GM23338 (cell line): ENCODE measurements at regions not wholly inside any gene's neighbourhood (a gene's known extent, or its start where the extent isn't known, plus 50 kb on each side); places are given as distances from the start of the nearest gene placed in this dataset.
A peak's percentile ranks its signal among the peaks of the same experiment; 100 is the strongest.

ENCODE experiments used
- ATAC-seq: fragments of 200-7000 bp; cut with Tn5 transposase; 3 replicates; pipeline ENCODE4 v1.9.1; 2020
- DNase-seq: peaks from one replicate; pipeline ENCODE4 v3.0.0-alpha.2; 2015; ENCODE audit warnings: low spot score
- H2AFZ ChIP-seq: fragments of 200-600 bp; sonication (generic); 2 replicates; pipeline ENCODE4 v1.8.0; 2016; ENCODE audit warnings: antibody characterized with exemption, mild to moderate bottlenecking, moderate library complexity
- H3F3A ChIP-seq: fragments of 200-600 bp; sonication (generic); replicated peaks from 2 replicates; pipeline ENCODE4 v1.8.0; 2017; ENCODE audit warnings: antibody characterized with exemption, mixed run types, low read depth
- H3K27ac ChIP-seq: fragments of 200-600 bp; sonication (generic); 2 replicates; pipeline ENCODE4 v1.6.1; 2016; ENCODE audit warnings: low read depth
- H3K27me3 ChIP-seq: fragments of 200-600 bp; sonication (generic); 2 replicates; pipeline ENCODE4 v1.8.0; 2016; ENCODE audit warnings: mild to moderate bottlenecking, mixed run types, moderate library complexity; ENCODE audit not compliant: insufficient read depth
- H3K36me3 ChIP-seq: fragments of 200-600 bp; sonication (generic); 2 replicates; pipeline ENCODE4 v1.8.0; 2016; ENCODE audit warnings: mild to moderate bottlenecking; ENCODE audit not compliant: insufficient read depth
- H3K4me1 ChIP-seq: fragments of 200-600 bp; sonication (generic); 2 replicates; pipeline ENCODE4 v1.8.0; 2016; ENCODE audit warnings: mild to moderate bottlenecking, moderate library complexity; ENCODE audit not compliant: insufficient read depth
- H3K4me2 ChIP-seq: fragments of 200-600 bp; sonication (generic); 2 replicates; pipeline ENCODE4 v1.7.1; 2017; ENCODE audit warnings: mixed run types
- H3K4me3 ChIP-seq: fragments of 200-600 bp; sonication (generic); 2 replicates; pipeline ENCODE4 v1.6.1; 2016; ENCODE audit warnings: mixed run types
- H3K79me2 ChIP-seq: fragments of 200-600 bp; sonication (generic); replicated peaks from 2 replicates; pipeline ENCODE4 v1.8.0; 2017; ENCODE audit warnings: mild to moderate bottlenecking; ENCODE audit not compliant: insufficient read depth
- H3K9me2 ChIP-seq: fragments of 200-600 bp; sonication (generic); 2 replicates; pipeline ENCODE4 v1.8.0; 2017; ENCODE audit not compliant: insufficient read depth
- H4K20me1 ChIP-seq: fragments of 200-600 bp; sonication (generic); replicated peaks from 2 replicates; pipeline ENCODE4 v1.8.0; 2017; ENCODE audit warnings: mild to moderate bottlenecking; ENCODE audit not compliant: insufficient read depth
- H3K27ac Mint-ChIP-seq: 2 replicates; pipeline ENCODE4 v1.8.0; 2020; ENCODE audit warnings: inconsistent platforms, mild to moderate bottlenecking, moderate library complexity, mixed read lengths
- H3K27me3 Mint-ChIP-seq: 3 replicates; pipeline ENCODE4 v1.8.0; 2022; ENCODE audit warnings: low read depth, mild to moderate bottlenecking, moderate library complexity, mixed read lengths, inconsistent platforms; ENCODE audit not compliant: insufficient read depth, poor library complexity
- H3K36me3 Mint-ChIP-seq: 3 replicates; pipeline ENCODE4 v1.8.0; 2021; ENCODE audit warnings: low read depth, mild to moderate bottlenecking, inconsistent platforms, moderate library complexity, mixed read lengths
- H3K4me1 Mint-ChIP-seq: 3 replicates; pipeline ENCODE4 v1.8.0; 2020; ENCODE audit warnings: mild to moderate bottlenecking, inconsistent platforms, mixed read lengths
- H3K4me3 Mint-ChIP-seq: 3 replicates; pipeline ENCODE4 v1.8.0; 2021; ENCODE audit warnings: moderate library complexity, mild to moderate bottlenecking, inconsistent platforms, mixed read lengths
- H3K9me3 Mint-ChIP-seq: 3 replicates; pipeline ENCODE4 v1.8.0; 2020; ENCODE audit warnings: moderate library complexity, mild to moderate bottlenecking, inconsistent platforms, mixed read lengths
- CREB1 ChIP-seq: fragments of 250-450 bp; sonication (Bioruptor Pico); IDR thresholded peaks from 2 replicates; pipeline ENCODE4 v1.5.0; 2020; ENCODE audit warnings: low read depth, mild to moderate bottlenecking, moderate library complexity
- EZH2 ChIP-seq: fragments of 200-600 bp; sonication (generic); IDR thresholded peaks from one replicate; pipeline ENCODE4 v1.8.0; 2017; ENCODE audit warnings: antibody characterized with exemption, mild to moderate bottlenecking, low read depth; ENCODE audit not compliant: unreplicated experiment
- EZH2phosphoT487 ChIP-seq: fragments of 200-600 bp; sonication (generic); IDR thresholded peaks from one replicate; pipeline ENCODE4 v1.8.1; 2018; ENCODE audit warnings: antibody characterized with exemption; ENCODE audit not compliant: unreplicated experiment
- JUNB ChIP-seq: IDR thresholded peaks from one replicate; pipeline ENCODE4 v1.6.1; 2016; ENCODE audit warnings: antibody characterized with exemption; ENCODE audit not compliant: unreplicated experiment
- ZNF331 ChIP-seq: fragments of 250-450 bp; sonication (Bioruptor Pico); IDR thresholded peaks from 2 replicates; pipeline ENCODE4 v1.5.0; 2020; ENCODE audit warnings: low read depth, mild to moderate bottlenecking, moderate library complexity
- TF ChIP-seq, protein P1 (sequence below), 2 experiments: fragments of 200-600 bp in 1 of 2; sonication (generic) in 1 of 2; conservative IDR thresholded peaks; 2 replicates each; pipeline versions ENCODE4 v1.5.1 to v1.6.1; 2016 to 2017; ENCODE audit warnings: antibody characterized with exemption in 2 of 2, low read depth in 2 of 2, mild to moderate bottlenecking in 2 of 2, moderate library complexity in 1 of 2
- TF ChIP-seq, protein P2 (sequence below): IDR thresholded peaks from one replicate; pipeline ENCODE4 v1.6.1; 2018; ENCODE audit warnings: antibody characterized with exemption; ENCODE audit not compliant: unreplicated experiment

DNA sequence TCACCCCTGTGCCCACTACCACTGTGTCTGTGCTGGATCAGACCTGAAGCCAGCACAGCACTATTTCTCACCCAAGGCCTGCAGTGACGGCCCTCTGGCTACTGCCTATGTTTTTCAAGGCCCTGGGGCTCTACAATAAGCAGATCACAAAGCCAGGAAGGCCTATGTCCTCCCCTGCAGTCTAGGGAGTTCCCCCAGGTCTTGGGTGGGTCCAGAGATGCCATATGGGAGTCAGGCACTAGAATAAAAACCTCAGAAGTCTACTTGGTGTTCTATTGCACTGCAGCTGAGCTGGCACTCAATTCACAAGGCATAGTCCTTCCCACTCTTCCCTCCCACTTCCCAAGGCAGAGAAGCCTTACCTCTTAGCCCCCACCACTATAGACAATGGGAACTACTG lies 107.1 kb downstream of the FBXO4 start:
- H3K27me3 ChIP-seq, result no peaks in the 10 kb centered on the region
- no peak overlapping the region for H3K27ac ChIP-seq
- peaks cover 2% of the 10 kb centered on the region for H3K27me3 Mint-ChIP-seq
- H3K4me1 Mint-ChIP-seq, result peaks cover 6% of the 10 kb centered on the region; the same call in 2 of the 3 replicates
- H3K27ac Mint-ChIP-seq, result no peak overlapping the region
- no peak overlapping the region for H3K4me3 Mint-ChIP-seq
- TF ChIP-seq ZNF331 (CRISPR knock-in tag), result no peak
- TF ChIP-seq, protein P1, sequence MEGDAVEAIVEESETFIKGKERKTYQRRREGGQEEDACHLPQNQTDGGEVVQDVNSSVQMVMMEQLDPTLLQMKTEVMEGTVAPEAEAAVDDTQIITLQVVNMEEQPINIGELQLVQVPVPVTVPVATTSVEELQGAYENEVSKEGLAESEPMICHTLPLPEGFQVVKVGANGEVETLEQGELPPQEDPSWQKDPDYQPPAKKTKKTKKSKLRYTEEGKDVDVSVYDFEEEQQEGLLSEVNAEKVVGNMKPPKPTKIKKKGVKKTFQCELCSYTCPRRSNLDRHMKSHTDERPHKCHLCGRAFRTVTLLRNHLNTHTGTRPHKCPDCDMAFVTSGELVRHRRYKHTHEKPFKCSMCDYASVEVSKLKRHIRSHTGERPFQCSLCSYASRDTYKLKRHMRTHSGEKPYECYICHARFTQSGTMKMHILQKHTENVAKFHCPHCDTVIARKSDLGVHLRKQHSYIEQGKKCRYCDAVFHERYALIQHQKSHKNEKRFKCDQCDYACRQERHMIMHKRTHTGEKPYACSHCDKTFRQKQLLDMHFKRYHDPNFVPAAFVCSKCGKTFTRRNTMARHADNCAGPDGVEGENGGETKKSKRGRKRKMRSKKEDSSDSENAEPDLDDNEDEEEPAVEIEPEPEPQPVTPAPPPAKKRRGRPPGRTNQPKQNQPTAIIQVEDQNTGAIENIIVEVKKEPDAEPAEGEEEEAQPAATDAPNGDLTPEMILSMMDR (conservative IDR thresholded peaks at IDR 0.05; ENCODE audit: low read depth in 2 of 2), result no peak
- TF ChIP-seq EZH2, result no peak
- TF ChIP-seq, protein P2, sequence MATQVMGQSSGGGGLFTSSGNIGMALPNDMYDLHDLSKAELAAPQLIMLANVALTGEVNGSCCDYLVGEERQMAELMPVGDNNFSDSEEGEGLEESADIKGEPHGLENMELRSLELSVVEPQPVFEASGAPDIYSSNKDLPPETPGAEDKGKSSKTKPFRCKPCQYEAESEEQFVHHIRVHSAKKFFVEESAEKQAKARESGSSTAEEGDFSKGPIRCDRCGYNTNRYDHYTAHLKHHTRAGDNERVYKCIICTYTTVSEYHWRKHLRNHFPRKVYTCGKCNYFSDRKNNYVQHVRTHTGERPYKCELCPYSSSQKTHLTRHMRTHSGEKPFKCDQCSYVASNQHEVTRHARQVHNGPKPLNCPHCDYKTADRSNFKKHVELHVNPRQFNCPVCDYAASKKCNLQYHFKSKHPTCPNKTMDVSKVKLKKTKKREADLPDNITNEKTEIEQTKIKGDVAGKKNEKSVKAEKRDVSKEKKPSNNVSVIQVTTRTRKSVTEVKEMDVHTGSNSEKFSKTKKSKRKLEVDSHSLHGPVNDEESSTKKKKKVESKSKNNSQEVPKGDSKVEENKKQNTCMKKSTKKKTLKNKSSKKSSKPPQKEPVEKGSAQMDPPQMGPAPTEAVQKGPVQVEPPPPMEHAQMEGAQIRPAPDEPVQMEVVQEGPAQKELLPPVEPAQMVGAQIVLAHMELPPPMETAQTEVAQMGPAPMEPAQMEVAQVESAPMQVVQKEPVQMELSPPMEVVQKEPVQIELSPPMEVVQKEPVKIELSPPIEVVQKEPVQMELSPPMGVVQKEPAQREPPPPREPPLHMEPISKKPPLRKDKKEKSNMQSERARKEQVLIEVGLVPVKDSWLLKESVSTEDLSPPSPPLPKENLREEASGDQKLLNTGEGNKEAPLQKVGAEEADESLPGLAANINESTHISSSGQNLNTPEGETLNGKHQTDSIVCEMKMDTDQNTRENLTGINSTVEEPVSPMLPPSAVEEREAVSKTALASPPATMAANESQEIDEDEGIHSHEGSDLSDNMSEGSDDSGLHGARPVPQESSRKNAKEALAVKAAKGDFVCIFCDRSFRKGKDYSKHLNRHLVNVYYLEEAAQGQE, result no peak
- no peak for TF ChIP-seq CREB1 (CRISPR knock-in tag)
- TF ChIP-seq EZH2phosphoT487, result no peak
- no peak for TF ChIP-seq JUNB
- ATAC-seq, result no peak
- H3K4me2 ChIP-seq, result no peak overlapping the region
- no peak overlapping the region for H3K4me3 ChIP-seq
- no peak overlapping the region for H2AFZ ChIP-seq
- no peaks in the 10 kb centered on the region for H3F3A ChIP-seq
- H3K36me3 Mint-ChIP-seq, result peaks cover 2% of the 10 kb centered on the region; the same call in 1 of the 3 replicates
- DNase-seq, result no peak
- H3K79me2 ChIP-seq, result no peaks in the 10 kb centered on the region
- H3K4me1 ChIP-seq, result peaks cover under 1% of the 10 kb centered on the region; the same call in 1 of the 2 replicates
- no peaks in the 10 kb centered on the region for H4K20me1 ChIP-seq
- H3K36me3 ChIP-seq, result no peaks in the 10 kb centered on the region
- no peaks in the 10 kb centered on the region for H3K9me2 ChIP-seq
- H3K9me3 Mint-ChIP-seq, result peaks cover 13% of the 10 kb centered on the region; the same call in 2 of the 3 replicates

DNA sequence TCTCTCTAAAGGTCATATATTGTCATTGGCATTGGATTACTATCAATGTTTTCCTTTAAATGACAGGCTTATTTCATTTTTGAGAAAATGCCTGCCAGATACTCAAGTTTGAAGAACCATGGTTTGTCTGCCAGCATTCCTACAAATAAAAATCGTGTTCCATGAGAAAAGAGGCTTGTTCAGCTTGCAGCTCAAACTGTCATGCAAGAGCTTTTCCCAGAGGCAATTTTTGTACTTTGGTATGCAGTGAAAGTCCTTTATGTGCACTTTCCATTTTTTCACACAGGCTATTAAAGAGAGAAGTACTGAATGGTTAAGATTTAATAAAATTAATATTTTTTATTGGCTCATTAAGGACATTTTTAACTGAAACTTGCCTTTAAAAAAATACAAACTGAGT lies 110.4 kb downstream of the FBXO4 start:
- Mint-ChIP-seq H3K27ac (no peak overlapping the region), H3K9me3 (peaks cover 9% of the 10 kb centered on the region; the same call in 2 of the 3 replicates), H3K4me3 (no peak overlapping the region), H3K27me3 (peaks cover 2% of the 10 kb centered on the region), H3K36me3 (peaks cover 2% of the 10 kb centered on the region; the same call in 1 of the 3 replicates), H3K4me1 (peaks cover 11% of the 10 kb centered on the region)
- H3K4me3 ChIP-seq, result no peak overlapping the region
- H4K20me1 ChIP-seq, result no peaks in the 10 kb centered on the region
- no peaks in the 10 kb centered on the region for H3K9me2 ChIP-seq
- TF ChIP-seq EZH2, result no peak
- no peaks in the 10 kb centered on the region for H3K79me2 ChIP-seq
- H3K4me2 ChIP-seq, result no peak overlapping the region
- peak overlapping the region; percentile 28; the same call in 1 of the 2 replicates for H2AFZ ChIP-seq
- DNase-seq (no peak), ATAC-seq (no peak)
- H3K27ac ChIP-seq, result no peak overlapping the region
- no peaks in the 10 kb centered on the region for H3K36me3 ChIP-seq
- peaks cover 8% of the 10 kb centered on the region; the same call in 1 of the 2 replicates for H3K4me1 ChIP-seq
- H3F3A ChIP-seq, result no peaks in the 10 kb centered on the region
- no peaks in the 10 kb centered on the region for H3K27me3 ChIP-seq
